H9 (cell line): ENCODE measurements at regions not wholly inside any gene's neighbourhood (a gene's known extent, or its start where the extent isn't known, plus 50 kb on each side); places are given as distances from the start of the nearest gene placed in this dataset.

Source experiments
- DNase-seq: peaks from one replicate; pipeline ENCODE4 v3.0.0-alpha.2; 2017
- H2AFZ ChIP-seq: one replicate; pipeline ENCODE4 v1.6.1; 2013; ENCODE audit warnings: mild to moderate bottlenecking, low read length, control low read depth, moderate library complexity
- H2AK5ac ChIP-seq: 2 replicates; pipeline ENCODE4 v1.6.1; 2013; ENCODE audit warnings: low read length, control low read depth, mixed read lengths; ENCODE audit not compliant: insufficient read length
- H2BK120ac ChIP-seq: one replicate; pipeline ENCODE4 v1.6.1; 2013; ENCODE audit warnings: low read depth, mild to moderate bottlenecking, low read length, control low read depth, inconsistent platforms; ENCODE audit not compliant: poor library complexity, severe bottlenecking
- H2BK12ac ChIP-seq: 2 replicates; pipeline ENCODE4 v1.6.1; 2013; ENCODE audit warnings: low read length, control low read depth, mixed read lengths, low read depth; ENCODE audit not compliant: insufficient read length
- H2BK15ac ChIP-seq: 2 replicates; pipeline ENCODE4 v1.6.1; 2013; ENCODE audit warnings: low read depth, low read length, control low read depth
- H2BK20ac ChIP-seq: one replicate; pipeline ENCODE4 v1.6.1; 2013; ENCODE audit warnings: low read depth, mild to moderate bottlenecking, low read length, control low read depth, inconsistent platforms; ENCODE audit not compliant: poor library complexity, severe bottlenecking
- H2BK5ac ChIP-seq: 2 replicates; pipeline ENCODE4 v1.6.1; 2013; ENCODE audit warnings: low read length, control low read depth, mixed read lengths; ENCODE audit not compliant: insufficient read length
- H3K14ac ChIP-seq: 2 replicates; pipeline ENCODE4 v1.6.1; 2013; ENCODE audit warnings: low read length, control low read depth; ENCODE audit not compliant: insufficient read depth
- H3K18ac ChIP-seq: 2 replicates; pipeline ENCODE4 v1.6.1; 2013; ENCODE audit warnings: low read depth, mild to moderate bottlenecking, mixed read lengths, low read length, control low read depth; ENCODE audit not compliant: insufficient read length
- H3K23ac ChIP-seq: 2 replicates; pipeline ENCODE4 v1.6.1; 2013; ENCODE audit warnings: low read length, control low read depth, mixed read lengths, low read depth; ENCODE audit not compliant: insufficient read length
- H3K23me2 ChIP-seq: 2 replicates; pipeline ENCODE4 v1.6.1; 2013; ENCODE audit warnings: low read depth, mild to moderate bottlenecking, mixed read lengths, low read length, control low read depth; ENCODE audit not compliant: insufficient read length, poor library complexity, severe bottlenecking
- H3K27ac ChIP-seq: 2 replicates; pipeline ENCODE4 v1.5.1; 2013; ENCODE audit warnings: low read length, control low read depth, mixed read lengths, low read depth; ENCODE audit not compliant: insufficient read length
- H3K27me3 ChIP-seq: 2 replicates; pipeline ENCODE4 v1.6.1; 2013; ENCODE audit warnings: low read length, control low read depth, inconsistent platforms; ENCODE audit not compliant: insufficient read depth
- H3K4ac ChIP-seq: 2 replicates; pipeline ENCODE4 v1.6.1; 2013; ENCODE audit warnings: low read depth, mild to moderate bottlenecking, control low read depth, inconsistent platforms, low read length, moderate library complexity
- H3K4me1 ChIP-seq: 2 replicates; pipeline ENCODE4 v1.6.1; 2013; ENCODE audit warnings: low read length, control low read depth, inconsistent platforms; ENCODE audit not compliant: insufficient read depth
- H3K4me2 ChIP-seq: 2 replicates; pipeline ENCODE4 v1.6.1; 2013; ENCODE audit warnings: low read length, control low read depth, mixed read lengths; ENCODE audit not compliant: insufficient read length, insufficient read depth
- H3K56ac ChIP-seq: 2 replicates; pipeline ENCODE4 v1.6.1; 2013; ENCODE audit warnings: low read depth, mild to moderate bottlenecking, mixed read lengths, low read length, control low read depth; ENCODE audit not compliant: insufficient read length
- H3K79me1 ChIP-seq: 2 replicates; pipeline ENCODE4 v1.6.1; 2013; ENCODE audit warnings: low read depth, mild to moderate bottlenecking, moderate library complexity, low read length, control low read depth, inconsistent platforms; ENCODE audit not compliant: insufficient read depth, poor library complexity, severe bottlenecking
- H3K79me2 ChIP-seq: 2 replicates; pipeline ENCODE4 v1.6.1; 2013; ENCODE audit warnings: low read length, control low read depth, inconsistent platforms; ENCODE audit not compliant: insufficient read depth
- H3K9ac ChIP-seq: 2 replicates; pipeline ENCODE4 v1.6.1; 2013; ENCODE audit warnings: low read length, control low read depth, mixed read lengths; ENCODE audit not compliant: insufficient read length; ENCODE audit errors: extremely low read depth
- H3K9me3 ChIP-seq: one replicate; pipeline ENCODE4 v1.6.1; 2013; ENCODE audit warnings: low read depth, low read length, inconsistent platforms; ENCODE audit not compliant: control insufficient read depth
- H3T11ph ChIP-seq: one replicate; pipeline ENCODE4 v1.6.1; 2013; ENCODE audit warnings: mild to moderate bottlenecking, low read length, control low read depth, inconsistent platforms
- H4K20me1 ChIP-seq: one replicate; pipeline ENCODE4 v1.6.1; 2013; ENCODE audit not compliant: control insufficient read depth, insufficient read length, insufficient read depth
- H4K5ac ChIP-seq: 2 replicates; pipeline ENCODE4 v1.6.1; 2013; ENCODE audit warnings: low read depth, mild to moderate bottlenecking, mixed read lengths, low read length, control low read depth; ENCODE audit not compliant: insufficient read length
- H4K8ac ChIP-seq: replicated peaks from 2 replicates; pipeline ENCODE4 v1.6.1; 2013; ENCODE audit warnings: low read length, control low read depth, mixed read lengths, low read depth; ENCODE audit not compliant: insufficient read length
- H4K91ac ChIP-seq: 2 replicates; pipeline ENCODE4 v1.6.1; 2013; ENCODE audit warnings: low read depth, mild to moderate bottlenecking, moderate library complexity, mixed read lengths, low read length, control low read depth; ENCODE audit not compliant: insufficient read length
- H3K27ac Mint-ChIP-seq, 3 experiments: 2 replicates in 2 of 3; 3 replicates in 1 of 3; pipeline ENCODE4 v1.8.0; 2020 to 2021; ENCODE audit warnings: mixed read lengths in 3 of 3, mild to moderate bottlenecking in 1 of 3, moderate library complexity in 1 of 3
- H3K27me3 Mint-ChIP-seq: 2 replicates; pipeline ENCODE4 v1.8.0; 2021; ENCODE audit warnings: low read depth, mild to moderate bottlenecking, moderate library complexity, mixed read lengths
- H3K36me3 Mint-ChIP-seq, 3 experiments: 2 replicates in 2 of 3; 3 replicates in 1 of 3; pipeline ENCODE4 v1.8.0; 2020 to 2021; ENCODE audit warnings: low read depth in 3 of 3, mixed read lengths in 3 of 3; ENCODE audit not compliant: insufficient read depth in 1 of 3
- H3K4me1 Mint-ChIP-seq, 2 experiments: 2 replicates each; pipeline ENCODE4 v1.8.0; 2020; ENCODE audit warnings: mixed read lengths in 2 of 2
- H3K4me3 Mint-ChIP-seq, 2 experiments: 2 replicates in 1 of 2; 3 replicates in 1 of 2; pipeline ENCODE4 v1.8.0; 2020 to 2021; ENCODE audit warnings: mild to moderate bottlenecking in 2 of 2, mixed read lengths in 2 of 2, moderate library complexity in 1 of 2
- H3K9me3 Mint-ChIP-seq, 2 experiments: 2 replicates in 1 of 2; 3 replicates in 1 of 2; pipeline ENCODE4 v1.8.0; 2020; ENCODE audit warnings: mild to moderate bottlenecking in 2 of 2, mixed read lengths in 2 of 2, moderate library complexity in 1 of 2
- CTCF ChIP-seq: fragments of 200-600 bp; sonication (generic); conservative IDR thresholded peaks from 3 replicates; pipeline ENCODE4 v1.8.0; 2021; ENCODE audit warnings: antibody characterized with exemption, mild to moderate bottlenecking

- Histone ChIP-seq H3K9me3 (peaks cover 18% of the 10 kb centered on the region), H3K79me1 (no peaks in the 10 kb centered on the region), H3K18ac (no peak overlapping the region), H2BK20ac (no peak overlapping the region), H3K4me1 (no peaks in the 10 kb centered on the region), H3K23me2 (no peaks in the 10 kb centered on the region), H3K9ac (no peak overlapping the region), H3K79me2 (no peaks in the 10 kb centered on the region), H3K27me3 (no peaks in the 10 kb centered on the region), H4K5ac (no peak overlapping the region), H3K27ac (no peak overlapping the region), H4K8ac (no peak overlapping the region), H3K14ac (no peak overlapping the region), H4K20me1 (no peaks in the 10 kb centered on the region), H2AFZ (no peak overlapping the region), H3K4me2 (no peak overlapping the region), H2BK12ac (no peak overlapping the region), H2BK120ac (no peak overlapping the region), H2AK5ac (no peak overlapping the region), H3K4ac (no peak overlapping the region), H4K91ac (no peak overlapping the region), H2BK5ac (no peak overlapping the region), H2BK15ac (no peak overlapping the region), H3K23ac (no peak overlapping the region), H3K56ac (no peak overlapping the region), H3T11ph (no peak overlapping the region)
- Mint-ChIP-seq H3K4me1 (no peaks in the 10 kb centered on the region), H3K27ac (no peak overlapping the region), H3K4me3 (no peak overlapping the region), H3K36me3 (peaks cover 10 to 23% (median 14%) of the 10 kb centered on the region in 3 experiments), H3K9me3 (peaks cover 18 to 22% of the 10 kb centered on the region in 2 experiments), H3K27me3 (no peaks in the 10 kb centered on the region)
- DNase-seq = no peak
- TF ChIP-seq CTCF = no peak
These were observed 1102.0 kb downstream of the C4orf33 start for GRCh38 chr4:130197946-130198345.
